Parathyroid adenoma (tissue), 2 donors: ENCODE measurements at regions not wholly inside any gene's neighbourhood (a gene's known extent, or its start where the extent isn't known, plus 50 kb on each side); places are given as distances from the start of the nearest gene placed in this dataset.

Source experiments
- H2AFZ ChIP-seq: fragments of 300-600 bp; sonication (generic); one replicate; pipeline ENCODE4 v1.7.0; 2017; ENCODE audit warnings: antibody characterized with exemption, mild to moderate bottlenecking
- H3K27ac ChIP-seq: fragments of 300-600 bp; sonication (generic); one replicate; pipeline ENCODE4 v1.7.0; 2017
- H3K27me3 ChIP-seq: fragments of 300-600 bp; sonication (generic); one replicate; pipeline ENCODE4 v1.7.0; 2017; ENCODE audit warnings: low read length; ENCODE audit not compliant: control insufficient read depth, insufficient read depth
- H3K36me3 ChIP-seq: fragments of 300-600 bp; sonication (generic); one replicate; pipeline ENCODE4 v1.7.0; 2017; ENCODE audit warnings: low read length; ENCODE audit not compliant: control insufficient read depth, insufficient read depth
- H3K4me1 ChIP-seq: fragments of 300-600 bp; sonication (generic); one replicate; pipeline ENCODE4 v1.7.0; 2017; ENCODE audit warnings: control low read depth
- H3K4me2 ChIP-seq: fragments of 300-600 bp; sonication (generic); one replicate; pipeline ENCODE4 v1.7.0; 2017; ENCODE audit warnings: low read length
- H3K4me3 ChIP-seq: fragments of 300-600 bp; sonication (generic); one replicate; pipeline ENCODE4 v1.7.0; 2017; ENCODE audit warnings: low read depth, low read length
- H3K79me2 ChIP-seq: fragments of 300-600 bp; sonication (generic); one replicate; pipeline ENCODE4 v1.7.0; 2017; ENCODE audit warnings: control low read depth
- H3K9ac ChIP-seq: fragments of 300-600 bp; sonication (generic); one replicate; pipeline ENCODE4 v1.7.0; 2017; ENCODE audit warnings: mild to moderate bottlenecking
- H3K9me3 ChIP-seq: fragments of 300-600 bp; sonication (generic); one replicate; pipeline ENCODE4 v1.7.0; 2017; ENCODE audit warnings: low read length; ENCODE audit not compliant: control insufficient read depth
- TF ChIP-seq, protein P1 (sequence below): fragments of 300-600 bp; sonication (generic); IDR thresholded peaks from one replicate; pipeline ENCODE4 v1.7.0; 2017; ENCODE audit warnings: antibody characterized with exemption, mild to moderate bottlenecking
- donor health status: primary hyperparathyroidism.

DNA sequence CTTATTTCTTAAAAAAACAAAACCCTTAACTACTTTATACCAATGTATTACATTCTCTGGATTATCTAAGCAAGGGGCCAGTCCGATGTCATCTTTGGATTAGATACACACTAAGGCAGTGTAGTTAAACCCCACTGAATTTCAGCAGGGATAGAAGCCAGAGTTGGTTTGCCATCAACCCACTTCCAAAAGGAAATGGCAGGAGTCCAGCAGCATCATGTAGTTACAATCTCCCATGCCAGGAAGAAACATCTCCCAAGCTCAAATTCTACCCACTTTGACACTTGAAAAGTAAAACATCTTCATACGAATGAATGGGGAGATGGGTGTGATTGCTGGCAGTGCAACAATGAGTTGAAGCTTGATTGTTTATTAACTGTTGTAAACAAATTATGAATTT lies 203.5 kb upstream of the PLXNC1 start:
- Histone ChIP-seq H3K9ac (no peak overlapping the region), H3K27ac (no peak overlapping the region), H3K4me1 (no peaks in the 10 kb centered on the region), H3K79me2 (no peaks in the 10 kb centered on the region), H3K4me3 (no peak overlapping the region), H2AFZ (no peak overlapping the region), H3K9me3 (no peaks in the 10 kb centered on the region), H3K27me3 (no peaks in the 10 kb centered on the region), H3K4me2 (no peak overlapping the region), H3K36me3 (no peaks in the 10 kb centered on the region)
- TF ChIP-seq, protein P1, sequence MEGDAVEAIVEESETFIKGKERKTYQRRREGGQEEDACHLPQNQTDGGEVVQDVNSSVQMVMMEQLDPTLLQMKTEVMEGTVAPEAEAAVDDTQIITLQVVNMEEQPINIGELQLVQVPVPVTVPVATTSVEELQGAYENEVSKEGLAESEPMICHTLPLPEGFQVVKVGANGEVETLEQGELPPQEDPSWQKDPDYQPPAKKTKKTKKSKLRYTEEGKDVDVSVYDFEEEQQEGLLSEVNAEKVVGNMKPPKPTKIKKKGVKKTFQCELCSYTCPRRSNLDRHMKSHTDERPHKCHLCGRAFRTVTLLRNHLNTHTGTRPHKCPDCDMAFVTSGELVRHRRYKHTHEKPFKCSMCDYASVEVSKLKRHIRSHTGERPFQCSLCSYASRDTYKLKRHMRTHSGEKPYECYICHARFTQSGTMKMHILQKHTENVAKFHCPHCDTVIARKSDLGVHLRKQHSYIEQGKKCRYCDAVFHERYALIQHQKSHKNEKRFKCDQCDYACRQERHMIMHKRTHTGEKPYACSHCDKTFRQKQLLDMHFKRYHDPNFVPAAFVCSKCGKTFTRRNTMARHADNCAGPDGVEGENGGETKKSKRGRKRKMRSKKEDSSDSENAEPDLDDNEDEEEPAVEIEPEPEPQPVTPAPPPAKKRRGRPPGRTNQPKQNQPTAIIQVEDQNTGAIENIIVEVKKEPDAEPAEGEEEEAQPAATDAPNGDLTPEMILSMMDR: no peak

DNA sequence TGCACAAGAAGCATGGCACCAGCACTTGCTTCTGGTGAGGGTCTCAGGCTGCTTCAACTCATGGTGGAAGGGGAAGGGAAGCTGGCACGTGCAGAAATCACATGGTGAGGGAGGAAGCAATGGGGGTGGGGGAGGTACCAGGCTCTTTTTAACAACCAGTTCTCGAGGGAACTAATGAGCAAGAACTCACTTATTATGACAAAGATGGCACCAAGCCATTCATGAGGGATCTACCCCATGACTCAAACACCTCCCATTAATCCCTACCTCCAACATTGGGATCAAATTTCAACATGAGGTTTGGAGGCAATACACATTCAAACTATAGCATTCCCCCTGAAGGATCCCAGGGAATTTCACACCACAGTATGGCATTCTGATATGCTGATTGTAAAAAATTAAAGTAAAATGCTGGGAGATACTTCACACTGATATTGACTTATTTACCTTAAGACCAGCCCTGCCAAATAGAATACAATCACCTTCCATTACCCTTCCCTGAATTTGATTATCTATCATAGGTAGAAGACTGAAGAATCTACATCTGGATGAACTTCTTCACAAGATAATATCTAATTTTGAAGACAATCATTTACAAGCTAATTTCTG lies 201.7 kb upstream of the PLXNC1 start:
- Histone ChIP-seq H3K27me3 (no peaks in the 10 kb centered on the region), H3K27ac (no peak overlapping the region), H3K9me3 (no peaks in the 10 kb centered on the region), H3K4me1 (no peaks in the 10 kb centered on the region), H3K36me3 (no peaks in the 10 kb centered on the region), H2AFZ (no peak overlapping the region), H3K4me2 (no peak overlapping the region), H3K79me2 (no peaks in the 10 kb centered on the region), H3K4me3 (no peak overlapping the region), H3K9ac (no peak overlapping the region)
- TF ChIP-seq, protein P1: no peak

DNA sequence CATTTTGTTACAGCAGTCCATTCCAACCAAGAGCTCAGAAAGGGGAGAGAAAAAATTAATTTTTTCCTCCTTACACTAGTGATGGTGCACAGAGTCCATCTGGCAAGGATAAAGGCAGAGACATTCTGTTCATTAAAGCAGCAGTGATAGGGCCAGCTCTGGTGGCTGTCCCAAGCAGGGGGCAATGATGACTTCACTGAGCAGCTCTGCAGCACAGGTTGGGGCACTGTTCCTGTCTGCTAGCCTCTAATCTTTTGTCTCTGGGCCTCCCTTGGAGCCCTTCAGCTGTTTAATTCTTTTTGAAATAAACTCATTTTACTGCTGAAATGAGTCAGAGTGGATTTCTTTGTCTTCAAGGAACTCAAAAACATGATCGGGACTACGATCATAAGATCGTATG lies 200.9 kb upstream of the PLXNC1 start:
- H3K9ac ChIP-seq: no peak overlapping the region
- TF ChIP-seq, protein P1: no peak

DNA sequence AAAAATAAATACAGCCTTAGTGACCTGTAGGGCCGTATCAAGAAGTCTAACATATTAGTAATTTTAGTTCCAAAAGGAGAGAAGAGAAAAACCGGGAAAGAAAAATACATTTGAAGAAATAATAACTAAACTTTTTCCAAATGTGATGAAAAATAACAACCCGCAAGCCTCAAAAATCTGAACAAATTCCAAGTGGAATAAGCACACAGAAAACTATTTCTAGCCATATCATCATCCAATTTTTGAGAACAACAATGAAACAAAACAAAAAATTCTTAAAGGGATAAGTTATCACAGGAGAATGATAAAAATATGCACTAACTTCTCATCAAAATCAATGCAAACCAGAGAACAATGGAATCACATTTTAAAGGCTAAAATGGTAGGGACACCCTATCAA lies 198.1 kb upstream of the PLXNC1 start:
- no peak overlapping the region for H3K27ac ChIP-seq

More for the DNA sequence above, 200.9 kb upstream of the PLXNC1 start:
- Histone ChIP-seq H3K79me2 (no peaks in the 10 kb centered on the region), H3K9me3 (no peaks in the 10 kb centered on the region), H3K27me3 (no peaks in the 10 kb centered on the region), H3K4me3 (no peak overlapping the region), H3K27ac (no peak overlapping the region), H2AFZ (no peak overlapping the region), H3K4me2 (no peak overlapping the region), H3K36me3 (no peaks in the 10 kb centered on the region), H3K4me1 (no peaks in the 10 kb centered on the region)

More for the DNA sequence above, 198.1 kb upstream of the PLXNC1 start:
- no peak overlapping the region for H2AFZ ChIP-seq
- no peak overlapping the region for H3K4me3 ChIP-seq
- H3K9me3 ChIP-seq: no peaks in the 10 kb centered on the region
- H3K4me1 ChIP-seq: no peaks in the 10 kb centered on the region
- H3K79me2 ChIP-seq: no peaks in the 10 kb centered on the region
- no peaks in the 10 kb centered on the region for H3K27me3 ChIP-seq
- no peak overlapping the region for H3K9ac ChIP-seq
- TF ChIP-seq, protein P1: no peak
- H3K4me2 ChIP-seq: no peak overlapping the region
- H3K36me3 ChIP-seq: no peaks in the 10 kb centered on the region
